Upper lobe of left lung (tissue), 4 donors: ENCODE measurements at regions not wholly inside any gene's neighbourhood (a gene's known extent, or its start where the extent isn't known, plus 50 kb on each side); places are given as distances from the start of the nearest gene placed in this dataset.

Source experiments
- CTCF ChIP-seq, 6 experiments: fragments of 450-650 bp in 4 of 6; fragments of 200-600 bp in 2 of 6; sonication (generic) in 2 of 6; IDR thresholded peaks; one replicate each; pipeline ENCODE4 v1.5.1; 2016 to 2019; ENCODE audit warnings: antibody characterized with exemption in 6 of 6
- POLR2A ChIP-seq, 4 donors: fragments of 450-650 bp; IDR thresholded peaks; one replicate each; pipeline ENCODE4 v1.5.1; 2016 to 2017; ENCODE audit warnings: antibody characterized with exemption in 4 of 4, mild to moderate bottlenecking in 2 of 4

- TF ChIP-seq CTCF (IDR thresholded peaks at IDR 0.05) (no peak), POLR2A (IDR thresholded peaks at IDR 0.05) (no peak)
Measured at GRCh38 chr10:124264271-124264670, 154.5 kb downstream of the OAT start.
